GM20000 (cell line): ENCODE measurements at regions not wholly inside any gene's neighbourhood (a gene's known extent, or its start where the extent isn't known, plus 50 kb on each side); places are given as distances from the start of the nearest gene placed in this dataset.

Source experiments
- DNase-seq: peaks from one replicate; pipeline ENCODE4 v3.0.0; 2012; ENCODE audit warnings: low spot score
- TF ChIP-seq, protein P1 (sequence below): IDR thresholded peaks from 2 replicates; pipeline ENCODE4 v1.5.1; 2012; ENCODE audit warnings: mild to moderate bottlenecking, control low read depth; ENCODE audit errors: extremely low read depth, missing control alignments

DNA sequence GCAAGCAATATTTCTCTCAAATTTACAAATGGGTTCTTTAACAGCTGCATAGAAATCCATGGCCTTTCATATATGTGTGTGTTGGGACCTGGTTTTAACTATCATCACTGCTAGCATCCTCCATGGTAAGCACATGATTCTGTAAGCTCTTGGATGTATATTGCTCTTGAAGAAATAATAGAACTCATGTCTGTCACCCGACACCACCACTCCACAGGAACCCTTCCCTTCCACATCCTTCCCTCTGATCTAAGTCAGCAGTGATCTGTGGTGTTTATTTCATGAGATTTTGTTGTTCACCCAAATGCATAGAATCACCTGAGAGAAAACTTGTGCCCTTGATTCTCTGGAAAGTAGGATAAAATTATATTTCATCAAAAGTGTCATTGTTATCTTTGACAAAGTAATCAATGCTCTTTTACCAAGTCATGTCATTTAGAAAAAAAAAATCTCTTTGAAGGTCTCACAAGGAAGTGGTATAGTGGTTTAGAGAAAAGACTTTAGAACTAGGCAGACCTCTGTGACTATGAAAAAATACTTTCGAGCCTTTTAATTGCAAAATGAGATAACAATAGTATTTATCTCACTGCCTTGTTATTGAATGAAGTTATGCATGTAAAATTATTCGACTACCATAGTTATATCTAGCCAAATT is 649.8 kb upstream of the SLC35B3 start:
- no peak for DNase-seq
- TF ChIP-seq, protein P1, sequence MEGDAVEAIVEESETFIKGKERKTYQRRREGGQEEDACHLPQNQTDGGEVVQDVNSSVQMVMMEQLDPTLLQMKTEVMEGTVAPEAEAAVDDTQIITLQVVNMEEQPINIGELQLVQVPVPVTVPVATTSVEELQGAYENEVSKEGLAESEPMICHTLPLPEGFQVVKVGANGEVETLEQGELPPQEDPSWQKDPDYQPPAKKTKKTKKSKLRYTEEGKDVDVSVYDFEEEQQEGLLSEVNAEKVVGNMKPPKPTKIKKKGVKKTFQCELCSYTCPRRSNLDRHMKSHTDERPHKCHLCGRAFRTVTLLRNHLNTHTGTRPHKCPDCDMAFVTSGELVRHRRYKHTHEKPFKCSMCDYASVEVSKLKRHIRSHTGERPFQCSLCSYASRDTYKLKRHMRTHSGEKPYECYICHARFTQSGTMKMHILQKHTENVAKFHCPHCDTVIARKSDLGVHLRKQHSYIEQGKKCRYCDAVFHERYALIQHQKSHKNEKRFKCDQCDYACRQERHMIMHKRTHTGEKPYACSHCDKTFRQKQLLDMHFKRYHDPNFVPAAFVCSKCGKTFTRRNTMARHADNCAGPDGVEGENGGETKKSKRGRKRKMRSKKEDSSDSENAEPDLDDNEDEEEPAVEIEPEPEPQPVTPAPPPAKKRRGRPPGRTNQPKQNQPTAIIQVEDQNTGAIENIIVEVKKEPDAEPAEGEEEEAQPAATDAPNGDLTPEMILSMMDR, result no peak

DNA sequence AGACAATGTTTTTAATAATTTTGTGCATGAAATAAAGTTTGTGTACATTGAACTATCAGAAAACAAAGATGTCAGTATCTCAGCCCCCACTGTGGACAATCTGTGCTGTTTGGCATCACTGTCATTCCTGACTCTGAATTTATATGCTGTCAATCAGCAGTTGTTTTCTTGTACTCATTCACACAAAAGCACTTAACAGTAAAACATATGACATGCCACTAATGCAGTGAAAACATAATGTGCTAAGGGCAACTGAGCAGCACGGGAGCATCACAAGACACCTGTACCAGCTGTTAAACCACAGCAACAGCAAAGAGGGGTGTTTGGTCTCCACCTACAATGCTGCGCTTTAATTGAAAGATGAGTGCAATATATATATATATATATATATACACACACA is 647.8 kb upstream of the SLC35B3 start:
- DNase-seq, result no peak
- TF ChIP-seq, protein P1, result no peak

DNA sequence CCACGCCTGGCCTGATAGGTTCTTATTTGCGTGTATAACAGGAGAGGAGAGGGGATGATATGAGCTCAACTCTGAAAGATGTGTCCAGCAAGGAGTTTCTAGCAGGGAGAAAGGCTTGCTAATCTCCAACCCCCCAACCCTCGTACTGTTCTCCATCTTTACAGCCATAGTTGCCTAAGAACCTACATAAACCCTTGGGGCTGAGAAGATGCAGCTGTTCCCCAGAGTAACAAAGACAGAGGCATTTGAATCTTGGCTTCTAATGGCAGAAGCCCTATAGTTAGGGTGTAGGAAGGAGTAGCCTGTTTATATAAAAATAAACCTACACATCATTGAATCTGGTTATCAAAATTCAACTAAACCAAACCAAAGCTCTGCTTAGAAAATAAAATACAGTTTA is 631.4 kb upstream of the SLC35B3 start:
- TF ChIP-seq, protein P1, result no peak
- DNase-seq, result no peak

DNA sequence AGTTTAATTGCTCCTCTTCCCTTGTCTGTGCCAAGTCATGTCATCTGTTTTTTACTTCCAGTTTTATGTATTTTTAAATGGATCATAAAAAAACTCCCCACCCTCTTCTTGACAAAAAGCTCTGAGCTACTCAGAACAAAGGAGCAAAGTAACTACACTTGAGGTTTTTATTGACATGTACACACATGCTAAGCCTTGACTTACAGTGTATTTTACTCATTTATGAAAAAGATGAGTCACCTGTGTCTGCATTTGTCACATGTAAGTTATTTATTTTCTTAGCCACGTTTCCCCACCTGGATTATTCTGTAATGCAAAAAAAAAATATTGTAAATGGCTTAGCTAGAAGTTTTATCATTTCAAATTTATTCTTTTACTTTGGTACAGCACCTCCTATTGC is 628.8 kb upstream of the SLC35B3 start:
- DNase-seq, result no peak
- TF ChIP-seq, protein P1, result no peak

DNA sequence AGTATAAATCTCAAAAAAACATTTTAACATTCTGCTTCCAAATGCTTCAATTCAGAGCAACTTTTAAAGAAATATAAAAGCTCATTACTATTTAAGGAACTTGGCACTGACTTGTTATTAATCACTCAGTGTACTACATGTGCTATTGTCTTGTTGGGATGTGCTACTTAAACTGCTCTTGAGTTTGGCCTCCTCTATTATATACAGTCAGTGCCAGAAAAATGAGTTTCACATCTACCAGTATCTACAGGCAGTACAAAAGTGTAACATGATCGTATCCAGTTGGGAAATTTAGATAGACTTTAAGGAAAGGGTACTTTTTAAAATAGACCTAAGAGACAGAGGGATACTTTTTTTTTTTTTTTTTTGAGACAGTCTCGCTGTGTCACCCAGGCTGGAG is 627.3 kb upstream of the SLC35B3 start:
- no peak for DNase-seq
- TF ChIP-seq, protein P1, result no peak

DNA sequence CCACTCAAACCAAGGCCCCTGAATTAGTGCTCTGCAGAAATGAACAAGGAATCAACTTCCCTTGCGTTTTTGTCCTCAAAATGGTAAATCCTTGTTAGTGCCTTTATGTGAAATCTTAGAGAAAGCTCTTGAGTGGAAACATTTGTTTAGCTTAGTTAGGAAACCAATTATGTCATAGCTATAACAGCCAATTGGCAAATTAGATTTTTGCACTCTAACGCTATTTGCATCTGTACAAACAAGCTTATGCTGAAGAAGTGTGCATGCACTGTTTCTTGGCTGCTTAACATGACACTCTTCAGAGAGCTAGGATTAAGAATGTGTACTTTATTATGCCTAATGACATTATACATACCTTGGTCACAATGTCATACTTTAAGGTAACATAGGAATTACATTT is 622.6 kb upstream of the SLC35B3 start:
- DNase-seq, result no peak
- TF ChIP-seq, protein P1, result no peak

DNA sequence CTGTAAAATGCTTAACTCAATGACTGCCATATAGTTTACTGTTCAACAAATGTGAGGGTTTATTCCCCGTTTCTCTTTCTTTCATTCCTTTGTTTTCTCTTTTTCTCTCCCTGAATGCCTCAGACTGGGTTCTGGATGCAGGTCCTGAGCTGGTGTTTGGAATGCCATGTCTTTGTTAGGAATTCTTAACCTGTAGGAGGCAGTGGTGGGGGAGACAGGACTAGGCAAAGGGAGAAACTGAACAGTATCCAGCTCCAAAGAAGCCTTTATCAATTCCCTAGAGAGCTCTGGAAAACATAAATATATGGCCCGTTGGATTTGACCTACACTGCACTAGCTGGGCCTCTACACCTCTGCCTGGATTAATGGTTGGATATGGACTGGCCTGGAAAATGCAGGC is 621.2 kb upstream of the SLC35B3 start:
- no peak for DNase-seq
- TF ChIP-seq, protein P1, result no peak
